NCI-H146 treated with DMSO at 0.1 percent for 48 hours (cell line): ENCODE measurements at regions not wholly inside any gene's neighbourhood (a gene's known extent, or its start where the extent isn't known, plus 50 kb on each side); places are given as distances from the start of the nearest gene placed in this dataset.
"Not testable (repeated sequence)": the region's sequence is repeated elsewhere in the genome, so short reads cannot be mapped to it uniquely, and the experiment has no call there.

ENCODE experiments used
- DNase-seq: peaks from one replicate; lab custom pipeline; 2025; ENCODE audit not compliant: unreplicated experiment; lab: John Stamatoyannopoulos, UW

GRCh38 chr11:21625982-21626381 lies 566.9 kb upstream of the ANO5 start:
- no peak for DNase-seq

GRCh38 chr11:21628641-21629040 lies 564.2 kb upstream of the ANO5 start:
- no peak for DNase-seq

- no peak for DNase-seq
These were observed 561.9 kb upstream of the ANO5 start for GRCh38 chr11:21630934-21631478.

GRCh38 chr11:21631991-21632390 lies 560.9 kb upstream of the ANO5 start:
- DNase-seq = no peak

- no peak for DNase-seq
These were observed 558.4 kb upstream of the ANO5 start for GRCh38 chr11:21634491-21634890.

- DNase-seq = no peak
These were observed 557.9 kb upstream of the ANO5 start for GRCh38 chr11:21634956-21635355.

GRCh38 chr11:21635394-21636145 lies 557.3 kb upstream of the ANO5 start:
- no peak for DNase-seq

GRCh38 chr11:21636561-21636960 lies 556.3 kb upstream of the ANO5 start:
- no peak for DNase-seq

- no peak for DNase-seq
These were observed 552.4 kb upstream of the ANO5 start for GRCh38 chr11:21640491-21640890.

- no peak for DNase-seq
These were observed 551.0 kb upstream of the ANO5 start for GRCh38 chr11:21641869-21642268.

GRCh38 chr11:21646351-21646750 lies 546.5 kb upstream of the ANO5 start:
- DNase-seq = peak; percentile 9

GRCh38 chr11:21650961-21651360 lies 541.9 kb upstream of the ANO5 start:
- DNase-seq = no peak

- peak; percentile 98 for DNase-seq
These were observed 538.9 kb upstream of the ANO5 start for GRCh38 chr11:21653951-21654421.

GRCh38 chr11:21656065-21656464 lies 536.8 kb upstream of the ANO5 start:
- no peak for DNase-seq

GRCh38 chr11:21658654-21659193 lies 534.2 kb upstream of the ANO5 start:
- DNase-seq = no peak

GRCh38 chr11:21659377-21659776 lies 533.5 kb upstream of the ANO5 start:
- DNase-seq = not testable (repeated sequence)

- DNase-seq = no peak
These were observed 532.9 kb upstream of the ANO5 start for GRCh38 chr11:21659961-21660360.

GRCh38 chr11:21675049-21675616 lies 517.8 kb upstream of the ANO5 start:
- DNase-seq = no peak

- no peak for DNase-seq
These were observed 505.2 kb upstream of the ANO5 start for GRCh38 chr11:21687643-21688042.

GRCh38 chr11:21704539-21704938 lies 488.3 kb upstream of the ANO5 start:
- no peak for DNase-seq

GRCh38 chr11:21707116-21707739 lies 485.7 kb upstream of the ANO5 start:
- no peak for DNase-seq

GRCh38 chr11:21710809-21711208 lies 482.1 kb upstream of the ANO5 start:
- no peak for DNase-seq
